Kidney glomerular epithelial cell (primary cell): ENCODE measurements at regions not wholly inside any gene's neighbourhood (a gene's known extent, or its start where the extent isn't known, plus 50 kb on each side); places are given as distances from the start of the nearest gene placed in this dataset.
"Not testable (repeated sequence)": the region's sequence is repeated elsewhere in the genome, so short reads cannot be mapped to it uniquely, and the experiment has no call there.

Experiments
- DNase-seq: peaks from one replicate; lab custom pipeline; 2025; lab: John Stamatoyannopoulos, UW

DNA sequence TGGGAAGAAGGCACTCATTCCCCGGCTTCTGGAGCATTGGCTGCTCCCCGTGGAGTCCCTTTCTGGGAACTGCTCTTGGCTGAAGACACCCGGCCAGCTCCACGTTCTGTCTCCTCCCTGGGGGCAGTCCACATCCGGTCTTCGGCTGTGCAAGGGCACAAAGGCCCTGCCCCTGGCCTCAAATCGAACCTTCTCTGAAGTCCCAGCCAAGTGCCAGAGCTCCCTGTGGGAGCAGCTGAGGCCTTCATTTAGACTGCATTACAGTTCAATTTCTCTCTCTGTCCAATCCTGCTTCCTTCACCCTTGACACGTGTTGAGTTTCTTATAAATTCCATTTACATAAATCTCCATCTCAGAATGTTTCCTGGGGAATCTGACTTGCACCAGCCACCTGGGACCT lies 132.9 kb upstream of the POU3F1 start:
- DNase-seq, result no peak

DNA sequence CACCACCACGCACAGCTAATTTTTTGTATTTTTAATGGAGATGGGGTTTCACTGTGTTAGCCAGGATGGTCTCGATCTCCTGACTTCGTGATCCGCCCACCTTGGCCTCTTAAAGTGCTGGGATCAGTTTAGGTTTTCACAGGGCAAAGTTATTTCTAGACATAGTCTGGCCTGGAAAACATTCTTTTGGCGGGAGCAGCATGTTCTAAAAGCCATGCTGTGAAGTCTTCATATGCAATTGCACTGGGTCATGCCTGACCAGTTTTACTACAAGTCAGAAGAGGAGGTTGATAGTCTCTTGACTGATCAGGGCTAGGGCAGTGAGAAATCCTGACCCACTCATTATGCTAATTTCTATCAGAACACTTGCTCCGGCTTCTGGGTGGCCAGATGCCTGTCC lies 131.6 kb upstream of the POU3F1 start:
- no peak for DNase-seq

DNA sequence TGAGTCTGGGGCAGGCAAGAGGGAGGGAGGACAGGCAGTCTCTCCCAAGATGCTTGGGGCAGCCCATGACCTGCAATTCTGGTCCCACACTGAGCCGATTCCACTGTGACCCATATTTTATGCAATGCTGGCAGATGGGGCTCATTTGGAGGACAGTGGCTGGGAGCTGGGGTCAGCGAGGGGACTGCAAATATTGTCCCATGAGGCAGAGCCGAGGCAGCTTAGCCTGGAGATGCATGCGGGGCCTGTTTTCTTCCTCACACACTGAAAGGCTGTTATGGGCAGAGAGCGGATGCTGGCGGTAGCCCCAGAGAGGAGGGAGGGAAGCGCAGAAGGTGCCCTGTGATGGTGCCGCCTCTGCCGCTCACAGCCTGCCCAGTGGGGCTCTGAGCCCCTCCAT lies 128.5 kb upstream of the POU3F1 start:
- no peak for DNase-seq

DNA sequence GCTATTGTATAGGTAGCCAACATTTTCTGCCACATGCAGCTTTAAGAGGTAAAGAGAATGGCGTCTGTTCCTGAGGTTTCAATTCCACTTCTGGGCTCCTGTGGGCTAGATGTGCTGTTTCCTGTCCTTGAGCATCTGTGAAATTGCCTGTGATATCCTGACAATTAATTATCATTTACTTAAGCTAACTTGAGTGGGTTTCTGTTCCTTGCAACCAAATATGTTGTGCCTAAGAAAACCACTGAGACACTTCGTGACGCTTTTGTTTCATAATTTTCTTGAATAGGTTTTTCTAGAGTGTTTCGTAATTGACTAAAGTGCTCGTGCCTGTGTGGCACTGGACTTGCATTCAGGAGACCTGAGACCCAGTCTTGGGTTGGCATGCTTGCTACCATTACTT lies 127.3 kb upstream of the POU3F1 start:
- DNase-seq, result no peak

DNA sequence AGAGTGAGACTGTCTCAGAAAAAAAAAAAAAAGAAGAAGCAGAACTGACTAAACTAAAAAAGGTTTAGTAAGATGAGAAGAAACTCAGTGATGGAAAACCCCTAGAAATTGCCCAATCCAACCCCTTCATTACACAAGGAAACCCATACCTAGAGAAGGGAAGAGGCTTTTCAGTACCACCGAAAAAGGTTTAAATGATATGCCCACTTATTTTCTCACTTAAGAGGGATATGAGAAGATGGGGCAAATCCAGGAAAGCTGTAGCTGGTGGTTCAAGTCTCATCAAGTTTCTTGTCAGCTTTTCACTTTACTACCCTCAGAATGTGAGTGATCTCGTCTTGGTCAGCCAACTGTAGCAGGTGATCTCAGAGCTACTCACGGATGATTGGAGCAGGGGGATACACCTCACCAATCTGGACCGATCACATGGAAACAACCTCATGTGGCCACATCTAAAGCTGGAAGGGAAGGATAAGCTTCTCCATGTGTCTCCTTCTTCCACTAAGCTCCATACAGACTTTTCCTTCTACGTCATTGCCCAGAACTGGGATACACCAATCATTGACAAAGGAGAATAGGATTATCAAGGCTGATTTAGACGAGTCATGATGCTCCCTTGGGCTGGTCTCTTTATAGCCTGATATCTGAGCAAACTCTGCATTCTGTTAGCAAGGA lies 126.7 kb upstream of the POU3F1 start:
- DNase-seq, result peak; percentile 58

DNA sequence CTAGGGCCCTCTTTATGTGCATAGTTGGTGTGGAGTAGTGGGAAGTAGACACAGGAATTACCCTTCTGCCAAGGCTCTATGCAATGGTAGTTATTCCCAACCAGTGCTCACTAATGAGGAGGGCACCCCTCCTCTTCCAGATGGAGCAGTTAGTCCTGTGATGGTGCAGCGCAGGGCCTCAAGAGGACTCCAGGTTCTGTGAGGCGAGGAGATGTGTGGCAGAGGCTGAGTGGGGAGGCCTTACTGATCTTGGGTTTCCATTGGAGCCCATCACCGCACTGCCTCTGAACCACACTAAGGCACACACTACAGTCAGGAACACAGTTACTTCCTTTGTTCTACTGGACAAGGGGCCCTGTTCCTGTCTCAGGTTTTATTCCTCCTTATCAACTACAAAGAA lies 122.5 kb upstream of the POU3F1 start:
- DNase-seq, result no peak

DNA sequence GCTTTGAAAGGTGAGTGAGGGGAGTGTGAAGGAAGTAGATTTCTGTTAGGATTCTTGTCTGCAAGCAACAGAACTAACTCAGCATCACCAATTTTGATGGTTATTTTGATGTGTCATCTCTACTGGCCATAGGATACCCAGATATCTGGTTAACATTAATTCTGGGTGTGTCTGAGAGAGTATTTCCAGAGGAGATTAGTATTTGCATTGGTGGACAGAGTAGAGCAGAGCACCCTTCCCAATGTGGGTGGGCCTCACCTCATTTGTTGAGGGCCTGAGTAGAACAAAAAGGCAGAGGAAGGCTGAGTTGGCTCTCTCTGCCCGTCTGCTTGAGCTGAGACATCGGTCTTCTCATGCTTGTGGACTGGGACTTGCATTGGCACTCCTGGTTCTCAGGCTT lies 121.8 kb upstream of the POU3F1 start:
- DNase-seq, result no peak

DNA sequence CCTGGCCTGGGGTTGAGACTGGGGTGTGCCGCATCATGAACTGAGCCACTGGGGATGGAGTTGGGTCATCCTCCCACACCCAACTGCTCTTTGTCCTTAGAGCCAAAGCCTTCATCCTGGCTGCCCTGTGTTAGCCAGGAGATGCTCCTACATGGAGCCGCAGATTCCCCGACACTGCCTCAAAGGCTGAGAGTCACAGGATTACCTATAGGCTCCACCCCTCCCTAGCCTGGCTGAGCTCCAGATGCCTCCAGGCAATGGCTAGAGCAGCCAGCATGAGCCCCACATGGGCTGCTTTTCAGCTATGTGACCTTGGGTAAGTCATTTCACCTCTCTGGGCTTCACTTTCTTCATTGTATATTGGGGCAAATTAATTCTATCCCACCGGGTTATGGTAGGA lies 119.9 kb upstream of the POU3F1 start:
- no peak for DNase-seq

DNA sequence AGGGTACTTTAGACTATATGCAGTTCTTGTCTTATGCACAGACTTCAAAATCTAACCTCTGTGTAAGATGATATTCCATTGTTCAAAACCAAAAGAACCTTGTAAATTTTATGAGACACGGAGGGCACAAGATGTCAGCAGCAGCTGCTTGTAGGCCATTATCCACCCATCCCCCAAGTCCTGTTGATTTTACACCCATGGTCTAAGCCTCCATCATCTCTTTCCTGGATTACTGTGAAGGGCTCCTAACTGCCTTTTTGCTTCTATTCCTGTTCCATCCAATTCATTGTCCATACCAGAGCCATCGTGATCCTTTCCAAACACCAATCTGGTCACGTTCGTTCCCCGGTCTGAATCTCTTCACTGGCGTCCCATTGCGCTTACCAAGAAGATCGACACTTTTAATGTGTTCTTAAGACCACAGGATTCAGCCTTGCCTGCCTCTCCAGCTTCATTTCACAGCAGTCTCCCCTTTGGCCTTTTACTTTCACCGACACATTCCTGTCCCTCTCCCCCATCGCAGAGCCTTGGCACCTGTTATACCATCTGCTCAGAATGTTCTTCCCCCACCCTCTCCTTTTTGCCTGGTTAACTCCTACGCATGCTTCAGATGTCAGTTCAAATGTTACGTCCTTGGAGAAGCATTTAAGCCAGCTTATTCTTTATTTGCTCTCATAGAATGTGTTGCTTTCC lies 107.3 kb upstream of the POU3F1 start:
- peak; percentile 18 for DNase-seq

DNA sequence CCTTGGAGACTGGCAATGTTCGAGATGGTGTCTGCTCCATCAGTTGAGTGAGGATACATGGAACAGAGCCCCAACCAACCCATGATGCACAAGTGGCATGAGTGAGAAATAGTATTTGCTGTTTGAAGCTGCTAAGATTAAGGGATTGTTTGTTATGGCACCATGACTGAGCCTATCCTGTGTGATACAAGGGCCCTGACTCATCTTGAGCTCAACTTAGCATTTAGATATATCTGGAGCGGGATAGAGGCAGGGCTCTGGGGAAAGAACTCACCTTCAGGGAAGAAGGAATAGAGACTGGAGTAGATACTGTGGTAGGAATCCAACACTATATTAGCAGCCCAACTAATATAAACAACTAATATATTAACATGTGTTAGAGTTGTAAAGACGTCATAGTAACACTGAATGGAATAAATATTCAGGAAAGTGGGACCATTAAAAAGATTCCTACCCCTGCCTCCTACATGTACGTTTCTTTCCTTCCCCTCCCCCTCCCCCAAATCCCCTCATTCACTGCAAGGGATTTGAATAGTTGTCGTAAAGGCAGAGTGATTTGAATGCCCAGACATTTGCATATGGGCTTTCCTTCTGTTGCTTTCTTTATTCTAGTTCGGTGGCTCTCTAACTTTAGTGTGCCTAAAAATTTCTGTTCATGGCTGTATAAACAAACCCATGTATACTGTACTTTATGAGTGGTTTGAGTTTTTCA lies 106.6 kb upstream of the POU3F1 start:
- no peak for DNase-seq

DNA sequence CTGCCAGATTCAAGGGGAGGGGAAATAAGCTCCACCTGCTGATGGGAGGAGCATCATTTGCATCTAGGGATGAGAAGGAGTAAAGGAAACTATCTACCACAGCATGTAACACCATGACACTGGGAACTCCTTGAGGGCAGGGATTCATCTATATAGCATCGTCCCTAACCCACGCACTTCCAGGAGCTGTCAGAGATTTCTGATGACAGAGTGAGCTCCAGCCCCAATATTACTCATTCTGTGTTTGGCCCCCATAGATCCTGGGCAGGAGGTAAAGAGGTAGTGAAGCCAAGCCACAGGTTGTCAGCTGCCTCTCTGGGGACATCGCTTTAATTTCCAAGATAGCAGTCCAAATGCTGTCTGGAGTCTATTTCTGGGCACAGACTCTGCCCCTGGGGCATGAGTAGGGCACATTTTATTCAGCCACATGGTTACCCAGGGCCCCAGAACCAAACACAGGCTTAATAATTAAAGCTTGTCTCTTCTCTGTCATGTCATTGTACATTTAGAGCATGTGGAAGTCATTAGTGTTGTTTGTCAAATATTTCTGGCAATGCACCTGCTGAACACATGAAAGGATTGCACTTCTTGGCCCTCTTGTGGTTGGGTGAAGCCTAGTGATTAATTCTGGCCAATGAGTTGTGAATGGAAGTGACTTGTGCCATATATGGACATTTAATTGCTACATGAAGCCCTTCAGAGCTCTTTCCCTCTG lies 105.9 kb upstream of the POU3F1 start:
- no peak for DNase-seq

DNA sequence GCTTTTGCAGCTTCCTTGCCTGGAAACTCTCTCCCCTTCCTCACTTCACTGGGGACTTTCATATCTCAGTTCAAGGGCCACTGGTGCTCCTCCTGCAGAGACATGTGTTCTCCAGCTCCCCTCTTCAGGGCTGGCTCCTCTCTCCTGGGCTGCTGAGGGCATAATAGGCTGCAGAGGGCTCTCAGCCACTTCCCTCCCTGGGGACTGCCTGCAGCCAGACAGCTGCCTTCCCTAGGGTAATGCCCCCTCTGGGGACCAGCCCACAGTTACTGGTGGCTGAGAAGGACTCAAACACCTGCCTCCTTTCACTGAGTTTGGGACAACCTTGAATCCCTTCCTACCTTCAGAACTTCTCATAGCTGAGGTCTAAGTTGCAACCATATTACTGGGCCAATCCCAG lies 104.8 kb upstream of the POU3F1 start:
- DNase-seq, result no peak

DNA sequence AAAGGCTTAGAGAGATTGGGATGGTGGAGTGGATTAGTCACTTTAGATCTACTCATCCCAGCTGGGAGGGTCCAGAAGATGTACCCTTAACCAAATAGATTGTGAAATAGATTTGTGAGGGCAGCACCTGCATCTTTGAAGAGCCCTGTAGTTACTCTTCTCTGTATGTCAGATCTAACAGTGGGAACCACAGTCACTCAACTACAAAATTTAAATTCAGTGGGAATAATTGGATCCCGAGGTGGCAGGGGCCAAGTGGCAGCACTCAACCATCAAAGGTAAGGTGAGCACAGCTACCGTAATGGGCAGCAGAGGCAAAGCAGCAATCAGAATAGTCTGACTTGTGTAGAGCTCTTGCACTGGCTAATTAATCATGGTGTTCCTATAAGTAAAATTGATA lies 99.5 kb upstream of the POU3F1 start:
- DNase-seq, result not testable (repeated sequence)

DNA sequence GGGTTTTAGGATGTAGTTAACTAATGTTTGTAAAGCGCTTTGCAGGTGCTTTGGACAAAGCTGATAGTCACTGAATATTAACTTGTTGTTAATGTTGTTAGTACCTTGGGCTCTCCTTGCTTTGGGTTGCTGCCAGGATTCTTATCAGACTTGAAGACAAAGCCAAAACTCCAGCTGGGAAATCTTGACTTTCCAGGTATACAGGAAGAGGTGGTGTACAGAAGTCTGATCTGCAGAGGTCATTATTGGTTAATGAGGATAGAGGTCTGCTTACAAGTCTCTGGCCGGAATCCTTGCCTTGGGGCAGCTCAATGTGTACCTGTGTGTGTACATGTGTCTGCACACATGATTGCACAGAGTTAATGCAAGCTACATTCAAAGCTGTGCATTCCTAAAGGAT lies 96.0 kb upstream of the POU3F1 start:
- no peak for DNase-seq

DNA sequence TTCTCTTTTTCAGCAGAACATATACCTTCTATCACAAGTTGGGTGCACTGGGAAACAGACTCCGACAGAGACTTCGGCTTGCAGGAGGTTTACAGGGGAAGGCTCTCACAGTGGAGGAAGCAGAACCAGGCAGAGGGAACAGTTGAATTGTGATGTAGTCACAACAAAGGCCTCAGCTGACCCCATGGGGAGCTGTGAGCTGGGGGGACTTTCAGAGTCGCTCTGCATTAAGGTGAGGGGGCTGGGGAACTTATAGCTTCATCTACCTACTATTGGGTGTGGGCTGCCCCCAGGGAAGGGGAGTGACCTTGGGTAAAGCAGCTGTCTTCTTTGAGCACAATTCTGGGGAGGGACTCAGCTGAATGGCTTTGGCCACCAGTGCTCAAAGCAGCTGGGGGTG lies 94.9 kb upstream of the POU3F1 start:
- DNase-seq, result no peak

DNA sequence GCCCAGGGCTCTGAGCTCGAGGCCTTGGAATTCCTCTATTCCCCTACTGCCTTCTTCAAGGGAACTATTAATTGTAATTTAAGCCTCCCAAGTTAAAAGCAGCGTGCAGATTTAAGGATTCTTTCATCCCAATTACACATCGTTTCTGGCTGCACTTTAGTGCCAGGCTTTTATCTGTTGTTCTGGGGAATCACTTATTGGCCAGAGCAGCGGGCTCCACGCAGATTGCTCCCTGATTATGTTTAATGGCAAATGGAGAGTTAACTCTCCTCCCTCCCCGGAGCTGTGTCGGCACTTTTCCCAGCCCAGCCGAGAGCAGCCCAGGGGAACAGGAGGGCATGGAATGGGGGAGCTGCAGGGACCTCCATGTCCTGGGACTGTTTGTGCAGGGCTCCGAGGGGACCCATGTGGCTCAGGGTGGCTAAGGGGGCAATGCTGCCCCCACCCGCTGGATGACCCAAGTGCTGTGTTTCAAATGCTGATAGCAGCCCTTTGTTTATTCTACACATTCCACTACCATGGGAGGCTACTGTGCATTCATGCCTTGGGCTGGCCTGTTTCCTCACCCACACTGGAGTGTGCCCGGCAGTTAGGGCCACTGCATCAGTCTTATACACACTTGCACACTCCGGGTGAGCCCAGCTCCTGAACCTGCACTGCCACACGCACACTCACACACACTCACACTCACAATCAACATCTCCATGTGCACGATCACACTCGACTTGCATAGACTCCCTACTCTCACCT lies 93.3 kb upstream of the POU3F1 start:
- DNase-seq, result no peak

DNA sequence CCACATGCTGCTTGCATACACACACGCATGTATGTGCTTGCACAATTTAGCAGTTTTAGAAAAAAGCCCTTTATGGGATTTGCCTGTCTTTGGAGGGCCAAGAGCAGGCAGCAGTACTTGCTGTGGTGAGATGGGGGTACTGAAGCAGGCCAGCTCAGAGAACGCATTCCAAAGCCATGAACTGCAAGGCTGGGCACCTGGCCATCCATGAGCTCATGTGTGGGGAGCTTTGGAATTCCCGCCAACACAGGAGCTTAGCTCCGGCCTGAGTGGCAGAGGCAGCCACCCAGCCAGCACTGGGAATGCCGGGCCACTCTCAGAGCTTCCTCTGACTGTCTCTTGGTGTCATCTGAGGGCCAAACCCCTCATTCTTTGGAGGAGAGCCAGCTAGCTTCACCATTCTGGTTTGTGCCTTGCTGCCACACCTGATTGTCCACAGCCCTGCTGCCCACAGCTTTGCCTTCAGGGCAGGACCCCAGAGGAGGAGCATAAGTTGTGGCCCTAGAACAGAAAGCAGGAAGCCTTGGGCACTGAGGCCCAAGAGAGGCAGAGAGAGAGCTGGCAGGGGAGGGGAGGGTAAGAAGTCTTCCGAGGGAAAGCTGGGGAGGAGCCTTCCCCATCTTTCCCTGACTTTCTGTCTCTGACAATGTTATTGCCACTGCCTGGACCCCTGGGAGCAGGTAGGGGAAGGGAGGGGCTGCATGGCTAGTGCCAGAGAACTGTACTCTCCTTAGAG lies 92.1 kb upstream of the POU3F1 start:
- DNase-seq, result peak; percentile 94

DNA sequence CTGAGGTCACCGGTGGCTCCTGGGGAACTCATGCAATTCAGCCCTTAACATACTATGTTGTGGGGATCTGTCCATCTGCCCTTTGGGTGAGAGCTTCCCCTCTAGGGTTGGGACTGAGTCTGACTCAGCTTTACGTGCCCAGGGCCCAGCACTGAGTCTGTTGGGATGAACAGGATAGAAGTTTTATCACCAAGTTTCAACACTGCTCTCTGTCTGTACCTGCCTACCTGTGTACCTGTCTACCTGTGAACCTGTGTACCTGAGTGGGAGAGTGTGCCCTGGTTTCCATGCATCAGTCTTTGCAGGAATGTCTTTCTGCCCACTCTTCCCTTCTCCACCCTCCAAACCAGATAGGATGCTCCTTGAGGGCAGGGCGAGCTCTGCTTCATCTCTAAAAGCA lies 90.6 kb upstream of the POU3F1 start:
- DNase-seq, result no peak

DNA sequence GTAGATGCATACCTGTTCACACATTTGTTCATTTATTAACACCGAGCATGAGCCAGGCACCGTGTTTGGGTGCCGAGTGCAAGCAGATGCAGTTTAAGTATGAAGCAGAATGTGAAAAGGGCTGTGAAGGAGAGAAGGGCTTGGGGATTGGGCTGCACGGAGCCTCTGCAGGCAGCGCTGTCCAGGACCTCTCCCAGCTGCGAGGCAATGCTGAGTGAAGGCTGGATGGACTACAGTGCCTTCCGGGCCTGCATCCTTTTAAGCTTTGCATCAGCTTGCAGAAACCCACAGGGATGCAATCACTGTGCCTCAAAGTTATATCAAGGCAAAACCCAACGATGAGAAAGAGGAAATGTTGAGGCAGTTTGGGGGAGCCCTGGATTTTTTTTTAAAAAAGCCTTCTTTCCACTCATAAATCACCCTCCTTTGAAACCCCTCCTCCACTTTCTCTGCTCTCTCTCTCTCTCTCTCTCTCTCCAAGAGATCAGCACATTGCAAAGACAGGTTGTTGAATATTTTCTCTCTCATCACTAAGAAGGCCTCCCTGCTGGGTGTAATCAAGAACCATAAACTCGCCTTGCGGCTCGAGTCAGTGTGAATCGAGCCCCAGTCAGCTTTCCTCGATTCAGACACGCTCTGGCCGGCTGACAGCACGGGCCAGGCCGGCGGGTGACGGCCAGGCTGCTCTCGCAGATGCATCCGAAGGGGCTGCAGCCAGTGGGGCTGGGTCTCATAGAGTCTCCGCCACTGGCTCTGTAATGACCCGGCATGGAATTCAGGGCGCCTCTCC lies 89.2 kb upstream of the POU3F1 start:
- no peak for DNase-seq

DNA sequence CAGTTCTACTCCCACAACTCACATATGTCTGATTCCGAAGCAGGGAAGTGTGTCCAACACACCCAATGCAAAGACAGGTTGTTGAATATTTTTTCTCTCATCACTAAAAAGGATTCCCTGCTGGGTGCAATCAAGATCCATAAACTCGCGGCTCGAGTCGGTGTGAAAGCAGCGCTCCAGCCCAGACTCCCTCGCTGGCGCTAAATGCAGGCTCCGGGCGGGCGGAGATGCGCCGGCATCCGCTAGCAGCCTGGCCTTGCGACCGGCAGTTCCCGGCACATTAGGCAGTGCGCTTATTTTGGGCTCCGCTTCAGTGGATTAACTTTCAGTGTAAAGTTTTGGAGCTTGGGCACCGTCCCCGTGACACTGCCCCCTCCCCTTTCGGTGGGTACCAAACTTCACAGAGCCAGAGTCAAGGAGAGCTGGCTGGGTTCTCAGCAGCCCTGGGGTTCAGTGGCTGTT lies 87.7 kb upstream of the POU3F1 start:
- DNase-seq, result no peak
